Left ventricle myocardium inferior (tissue), 1 donor: ENCODE measurements at regions not wholly inside any gene's neighbourhood (a gene's known extent, or its start where the extent isn't known, plus 50 kb on each side); places are given as distances from the start of the nearest gene placed in this dataset.

Experiments
- DNase-seq: peaks from one replicate; pipeline ENCODE4 v3.0.0-alpha.2; 2020
- H3K27ac ChIP-seq: fragments of 200-600 bp; replicated peaks from 2 replicates; pipeline ENCODE4 v1.8.0; 2021
- H3K27me3 ChIP-seq: fragments of 200-600 bp; 2 replicates; pipeline ENCODE4 v1.8.0; 2021; ENCODE audit warnings: low read depth
- H3K36me3 ChIP-seq: fragments of 200-600 bp; 2 replicates; pipeline ENCODE4 v1.8.0; 2021
- H3K4me1 ChIP-seq: fragments of 200-600 bp; 2 replicates; pipeline ENCODE4 v1.8.0; 2021
- H3K4me3 ChIP-seq: fragments of 200-600 bp; 2 replicates; pipeline ENCODE4 v1.8.0; 2021; ENCODE audit warnings: mild to moderate bottlenecking, moderate library complexity
- H3K9me3 ChIP-seq: fragments of 200-600 bp; replicated peaks from 2 replicates; pipeline ENCODE4 v1.8.0; 2021
- intact Hi-C: fragments of 100-400 bp; cut with micrococcal nuclease; formaldehyde crosslinking; loops from one replicate; pipeline ENCODE4 v1.11.0; 2022
- TF ChIP-seq, protein P1 (sequence below): fragments of 200-600 bp; IDR thresholded peaks from 2 replicates; pipeline ENCODE4 v1.8.0; 2021; ENCODE audit warnings: antibody characterized with exemption, mild to moderate bottlenecking, borderline replicate concordance
- donor health status: DM: no; HTN: yes; CAD: no; lungs with severe emphysema.

DNA sequence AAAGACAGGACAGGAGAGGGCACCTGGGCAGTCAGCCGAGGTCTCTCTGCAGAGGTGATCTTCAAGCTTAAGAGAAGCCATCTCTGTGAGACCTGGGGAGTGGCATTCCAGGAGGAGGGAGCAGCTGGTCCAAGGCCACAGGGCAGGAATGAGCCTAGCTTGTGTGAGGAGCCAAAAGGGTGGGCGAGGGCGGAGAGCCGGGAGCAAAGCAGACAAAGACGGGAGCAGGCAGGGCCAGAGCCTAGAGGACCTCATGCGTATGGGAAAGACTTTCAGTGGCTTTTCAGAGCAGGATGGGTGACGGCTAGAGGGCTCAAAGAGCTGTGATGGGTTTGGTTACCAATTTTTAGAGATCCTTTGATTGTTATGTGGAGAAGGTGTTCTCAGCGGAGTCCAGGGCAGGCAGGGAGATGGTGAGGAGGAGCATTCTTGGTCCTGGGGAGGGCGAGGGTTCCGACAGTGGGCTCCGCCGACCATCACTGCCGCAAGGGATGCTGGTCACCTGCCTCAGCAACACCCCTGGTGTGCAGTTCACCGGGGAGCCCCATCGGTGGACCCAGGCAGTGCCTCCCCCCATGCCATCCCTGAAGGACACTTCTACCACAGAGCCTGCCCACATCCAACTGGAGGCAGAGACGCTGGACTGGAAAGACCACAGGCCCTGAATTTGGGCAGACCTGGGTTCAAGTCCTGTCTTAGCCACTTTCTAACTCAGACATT, 122.9 kb upstream of the IRF2BP2 start:
- TF ChIP-seq, protein P1, sequence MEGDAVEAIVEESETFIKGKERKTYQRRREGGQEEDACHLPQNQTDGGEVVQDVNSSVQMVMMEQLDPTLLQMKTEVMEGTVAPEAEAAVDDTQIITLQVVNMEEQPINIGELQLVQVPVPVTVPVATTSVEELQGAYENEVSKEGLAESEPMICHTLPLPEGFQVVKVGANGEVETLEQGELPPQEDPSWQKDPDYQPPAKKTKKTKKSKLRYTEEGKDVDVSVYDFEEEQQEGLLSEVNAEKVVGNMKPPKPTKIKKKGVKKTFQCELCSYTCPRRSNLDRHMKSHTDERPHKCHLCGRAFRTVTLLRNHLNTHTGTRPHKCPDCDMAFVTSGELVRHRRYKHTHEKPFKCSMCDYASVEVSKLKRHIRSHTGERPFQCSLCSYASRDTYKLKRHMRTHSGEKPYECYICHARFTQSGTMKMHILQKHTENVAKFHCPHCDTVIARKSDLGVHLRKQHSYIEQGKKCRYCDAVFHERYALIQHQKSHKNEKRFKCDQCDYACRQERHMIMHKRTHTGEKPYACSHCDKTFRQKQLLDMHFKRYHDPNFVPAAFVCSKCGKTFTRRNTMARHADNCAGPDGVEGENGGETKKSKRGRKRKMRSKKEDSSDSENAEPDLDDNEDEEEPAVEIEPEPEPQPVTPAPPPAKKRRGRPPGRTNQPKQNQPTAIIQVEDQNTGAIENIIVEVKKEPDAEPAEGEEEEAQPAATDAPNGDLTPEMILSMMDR, result no peak
- intact Hi-C loops, result no loop called here

DNA sequence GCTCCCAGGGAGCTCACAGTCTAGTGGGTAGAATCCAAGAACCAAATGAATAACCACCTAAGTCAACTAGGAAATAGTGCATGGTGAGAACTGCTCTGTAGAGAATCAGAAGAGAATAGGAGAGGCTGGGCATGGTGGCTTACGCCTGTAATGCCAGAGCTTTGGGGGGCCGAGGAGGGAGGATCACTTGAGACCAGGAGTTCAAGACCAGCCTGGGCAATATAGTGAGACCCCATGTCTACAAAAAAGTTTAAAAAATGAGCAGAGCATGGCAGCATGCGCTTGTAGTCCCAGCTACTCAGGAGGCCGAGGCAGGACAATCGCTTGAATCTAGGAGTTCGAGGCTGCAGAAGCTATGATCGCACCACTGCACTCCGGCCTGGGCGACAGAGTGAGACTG, 122.3 kb upstream of the IRF2BP2 start:
- no peak for DNase-seq
- TF ChIP-seq, protein P1, result no peak

More for the DNA sequence above, 122.9 kb upstream of the IRF2BP2 start:
- no peaks in the 10 kb centered on the region for H3K27me3 ChIP-seq
- no peak overlapping the region for H3K4me3 ChIP-seq
- no peak overlapping the region for H3K27ac ChIP-seq
- no peaks in the 10 kb centered on the region for H3K36me3 ChIP-seq
- H3K9me3 ChIP-seq, result no peaks in the 10 kb centered on the region
- DNase-seq, result no peak
- H3K4me1 ChIP-seq, result peaks cover 29% of the 10 kb centered on the region

DNA sequence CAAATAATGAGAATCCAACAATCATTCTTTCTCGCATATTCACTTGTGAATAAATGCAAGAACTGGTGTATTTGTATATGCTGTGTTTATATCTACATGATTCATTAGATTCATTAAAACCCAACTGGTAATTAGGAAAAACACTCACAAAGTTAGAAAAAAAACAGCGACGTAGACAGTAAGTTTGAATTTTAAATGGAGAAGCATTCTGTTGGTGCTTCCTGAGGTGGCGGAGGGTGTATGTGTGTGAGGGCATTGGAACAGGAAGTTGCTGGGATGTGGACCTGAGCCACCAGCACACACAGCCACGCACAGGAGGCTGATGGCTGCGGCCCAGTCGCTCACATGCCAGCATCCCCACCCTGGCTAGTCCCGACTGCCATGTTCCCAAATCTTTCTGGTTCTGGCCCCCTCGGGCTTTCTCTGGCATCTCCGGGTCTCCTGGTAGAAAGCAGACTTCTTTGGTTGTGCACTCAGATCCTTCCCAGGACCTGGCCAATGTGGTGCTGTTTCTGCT, 121.6 kb upstream of the IRF2BP2 start:
- Histone ChIP-seq H3K27ac (no peak overlapping the region), H3K4me3 (no peak overlapping the region), H3K36me3 (no peaks in the 10 kb centered on the region), H3K27me3 (no peaks in the 10 kb centered on the region), H3K4me1 (peaks cover 41% of the 10 kb centered on the region), H3K9me3 (no peaks in the 10 kb centered on the region)
- intact Hi-C loops, result no loop called here
- no peak for DNase-seq
- TF ChIP-seq, protein P1, result no peak

More for the DNA sequence above, 122.3 kb upstream of the IRF2BP2 start:
- Histone ChIP-seq H3K4me3 (no peak overlapping the region), H3K27ac (no peak overlapping the region), H3K27me3 (no peaks in the 10 kb centered on the region), H3K9me3 (no peaks in the 10 kb centered on the region), H3K36me3 (no peaks in the 10 kb centered on the region), H3K4me1 (peaks cover 35% of the 10 kb centered on the region)
- intact Hi-C loops, result no loop called here

DNA sequence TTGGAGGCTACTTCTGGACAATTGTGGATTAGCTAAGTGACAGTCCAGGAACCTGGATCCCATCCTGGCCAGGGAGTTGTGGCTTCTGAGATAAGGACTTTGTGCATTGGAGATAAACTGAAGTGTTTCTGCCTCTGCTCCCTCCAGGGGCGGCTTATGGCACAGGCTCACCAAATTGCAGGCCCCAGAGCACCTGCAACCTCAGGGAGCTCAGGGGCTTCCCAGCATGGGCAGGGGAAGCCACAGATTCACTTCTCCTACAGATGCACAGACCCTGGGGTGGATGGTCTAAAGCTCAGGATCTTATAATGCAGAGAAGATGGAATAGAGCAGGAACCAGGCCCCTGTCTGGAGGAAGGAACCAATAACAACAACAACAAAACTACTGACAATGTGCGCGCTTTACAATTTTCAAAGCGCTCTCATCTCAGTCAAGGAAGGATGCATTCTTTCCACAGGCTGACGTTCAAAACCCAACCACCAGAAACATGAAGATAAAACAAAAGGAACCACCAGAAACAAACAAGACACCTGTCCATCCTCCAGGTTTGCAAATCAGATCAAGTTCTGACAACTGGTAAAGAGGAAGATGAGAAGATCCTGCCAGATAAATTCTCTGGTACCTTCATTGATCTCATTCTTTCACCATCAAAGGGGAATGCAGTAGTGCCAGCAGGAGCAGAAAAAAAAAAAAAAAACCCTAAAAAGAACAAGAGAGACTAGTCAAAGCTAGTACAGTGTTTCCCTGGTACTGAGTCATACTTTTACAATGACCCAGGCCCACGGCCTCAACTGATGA, 121.0 kb upstream of the IRF2BP2 start:
- no peaks in the 10 kb centered on the region for H3K9me3 ChIP-seq
- peaks cover 48% of the 10 kb centered on the region for H3K4me1 ChIP-seq
- TF ChIP-seq, protein P1, result no peak
- no peak overlapping the region for H3K4me3 ChIP-seq
- no peak overlapping the region for H3K27ac ChIP-seq
- H3K36me3 ChIP-seq, result no peaks in the 10 kb centered on the region
- no peak for DNase-seq
- no peaks in the 10 kb centered on the region for H3K27me3 ChIP-seq
- intact Hi-C loops, result no loop called here

DNA sequence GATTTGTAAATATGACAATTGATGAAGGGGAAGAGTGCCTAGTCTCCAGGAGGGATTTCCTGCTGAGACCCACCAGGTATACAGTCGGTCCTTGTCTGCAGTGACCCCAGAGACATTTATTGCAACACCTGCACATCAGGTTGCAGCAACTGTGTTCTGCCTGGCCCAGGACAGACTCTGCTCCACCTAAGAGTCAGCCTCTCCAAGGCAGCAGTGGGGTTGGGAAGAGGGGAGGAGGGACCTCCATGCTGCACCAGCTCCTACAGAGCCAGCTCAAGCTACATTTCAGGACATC, 120.4 kb upstream of the IRF2BP2 start:
- no peak for DNase-seq
- Histone ChIP-seq H3K4me3 (no peak overlapping the region), H3K9me3 (no peaks in the 10 kb centered on the region), H3K4me1 (peaks cover 53% of the 10 kb centered on the region), H3K36me3 (no peaks in the 10 kb centered on the region), H3K27ac (no peak overlapping the region), H3K27me3 (no peaks in the 10 kb centered on the region)
- TF ChIP-seq, protein P1, result no peak
- intact Hi-C loops, result no loop called here
